Mesenchymal stem cell (in vitro differentiated cells and primary cell): ENCODE measurements at regions not wholly inside any gene's neighbourhood (a gene's known extent, or its start where the extent isn't known, plus 50 kb on each side); places are given as distances from the start of the nearest gene placed in this dataset.

ENCODE experiments used
- DNase-seq: peaks from one replicate; pipeline ENCODE4 v3.0.0-alpha.2; 2013
- H2AFZ ChIP-seq: one replicate; pipeline ENCODE4 v1.6.1; 2013; ENCODE audit warnings: low read depth, mild to moderate bottlenecking, control low read depth, inconsistent platforms, low read length, moderate library complexity
- H2AK5ac ChIP-seq: 2 replicates; pipeline ENCODE4 v1.6.1; 2013; ENCODE audit warnings: low read length, moderate library complexity, mild to moderate bottlenecking, inconsistent platforms; ENCODE audit not compliant: severe bottlenecking
- H2BK120ac ChIP-seq: one replicate; pipeline ENCODE4 v1.6.1; 2013; ENCODE audit warnings: low read depth, mild to moderate bottlenecking, inconsistent platforms, low read length, moderate library complexity
- H2BK12ac ChIP-seq, 2 experiments: one replicate each; pipeline ENCODE4 v1.6.1; 2013; ENCODE audit warnings: inconsistent platforms in 2 of 2, low read length in 2 of 2, mild to moderate bottlenecking in 2 of 2, moderate library complexity in 2 of 2, control low read depth in 1 of 2
- H2BK15ac ChIP-seq: one replicate; pipeline ENCODE4 v1.6.1; 2013; ENCODE audit warnings: mild to moderate bottlenecking, low read depth, inconsistent platforms; ENCODE audit not compliant: poor library complexity, severe bottlenecking
- H2BK5ac ChIP-seq: 2 replicates; pipeline ENCODE4 v1.6.1; 2013; ENCODE audit warnings: low read depth, mild to moderate bottlenecking, low read length, control low read depth, inconsistent platforms; ENCODE audit not compliant: poor library complexity, severe bottlenecking
- H3K14ac ChIP-seq, 2 experiments: one replicate each; pipeline ENCODE4 v1.6.1; 2013; ENCODE audit warnings: inconsistent platforms in 2 of 2, low read length in 2 of 2, control low read depth in 1 of 2, mild to moderate bottlenecking in 1 of 2, moderate library complexity in 1 of 2
- H3K18ac ChIP-seq, 2 experiments: one replicate each; pipeline ENCODE4 v1.6.1; 2013; ENCODE audit warnings: inconsistent platforms in 2 of 2, low read length in 2 of 2, control low read depth in 1 of 2, low read depth in 1 of 2, mild to moderate bottlenecking in 1 of 2
- H3K23ac ChIP-seq, 2 experiments: one replicate each; pipeline ENCODE4 v1.6.1; 2013; ENCODE audit warnings: inconsistent platforms in 2 of 2, low read length in 2 of 2, mild to moderate bottlenecking in 2 of 2, moderate library complexity in 2 of 2, control low read depth in 1 of 2
- H3K27ac ChIP-seq: 2 replicates; pipeline ENCODE4 v1.5.1; 2013; ENCODE audit warnings: mild to moderate bottlenecking, moderate library complexity, low read length, control low read depth, inconsistent platforms; ENCODE audit not compliant: poor library complexity, severe bottlenecking
- H3K27me3 ChIP-seq, 2 experiments: 2 replicates each; pipeline versions ENCODE4 v1.6.1 to v1.7.0; 2013; ENCODE audit warnings: low read length in 2 of 2, mild to moderate bottlenecking in 2 of 2, moderate library complexity in 2 of 2, control low read depth in 1 of 2, inconsistent platforms in 1 of 2; ENCODE audit not compliant: control insufficient read depth in 1 of 2, insufficient read depth in 1 of 2
- H3K36me3 ChIP-seq, 2 experiments: 2 replicates each; pipeline versions ENCODE4 v1.6.1 to v1.7.0; 2013; ENCODE audit warnings: low read length in 2 of 2, control low read depth in 1 of 2, inconsistent platforms in 1 of 2, low read depth in 1 of 2, mild to moderate bottlenecking in 1 of 2; ENCODE audit not compliant: insufficient read depth in 2 of 2, control insufficient read depth in 1 of 2
- H3K4ac ChIP-seq, 2 experiments: one replicate each; pipeline ENCODE4 v1.6.1; 2013; ENCODE audit warnings: inconsistent platforms in 2 of 2, low read length in 2 of 2, mild to moderate bottlenecking in 2 of 2, moderate library complexity in 2 of 2, control low read depth in 1 of 2, low read depth in 1 of 2
- H3K4me1 ChIP-seq: 2 replicates; pipeline ENCODE4 v1.6.1; 2013; ENCODE audit warnings: low read depth, low read length, control low read depth; ENCODE audit not compliant: control insufficient read depth, insufficient read depth
- H3K4me2 ChIP-seq: 2 replicates; pipeline ENCODE4 v1.6.1; 2013; ENCODE audit warnings: low read length, mild to moderate bottlenecking, inconsistent platforms; ENCODE audit not compliant: poor library complexity, severe bottlenecking
- H3K4me3 ChIP-seq, 2 experiments: 2 replicates each; pipeline versions ENCODE4 v1.5.1 to v1.7.0; 2013; ENCODE audit warnings: low read length in 2 of 2, mild to moderate bottlenecking in 2 of 2, control low read depth in 1 of 2, low read depth in 1 of 2; ENCODE audit not compliant: insufficient read depth in 1 of 2
- H3K79me1 ChIP-seq: replicated peaks from 2 replicates; pipeline ENCODE4 v1.6.1; 2013; ENCODE audit warnings: mild to moderate bottlenecking, control low read depth, low read length, inconsistent platforms; ENCODE audit not compliant: poor library complexity, severe bottlenecking
- H3K9ac ChIP-seq: 2 replicates; pipeline ENCODE4 v1.7.0; 2013; ENCODE audit warnings: mild to moderate bottlenecking, low read length, moderate library complexity
- H3K9me3 ChIP-seq: 2 replicates; pipeline ENCODE4 v1.7.0; 2013; ENCODE audit warnings: mild to moderate bottlenecking, low read length; ENCODE audit not compliant: control insufficient read depth
- H4K8ac ChIP-seq: one replicate; pipeline ENCODE4 v1.6.1; 2013; ENCODE audit warnings: inconsistent platforms, mild to moderate bottlenecking, low read length, moderate library complexity
- H4K91ac ChIP-seq: one replicate; pipeline ENCODE4 v1.6.1; 2013; ENCODE audit warnings: mild to moderate bottlenecking, low read length, inconsistent platforms
- WGBS: methylation state at CpG from one replicate; pipeline ENCODE4 v1.1.7; 2013; ENCODE audit warnings: mixed read lengths; 5-methylcytosine and 5-hydroxymethylcytosine counted together

DNA sequence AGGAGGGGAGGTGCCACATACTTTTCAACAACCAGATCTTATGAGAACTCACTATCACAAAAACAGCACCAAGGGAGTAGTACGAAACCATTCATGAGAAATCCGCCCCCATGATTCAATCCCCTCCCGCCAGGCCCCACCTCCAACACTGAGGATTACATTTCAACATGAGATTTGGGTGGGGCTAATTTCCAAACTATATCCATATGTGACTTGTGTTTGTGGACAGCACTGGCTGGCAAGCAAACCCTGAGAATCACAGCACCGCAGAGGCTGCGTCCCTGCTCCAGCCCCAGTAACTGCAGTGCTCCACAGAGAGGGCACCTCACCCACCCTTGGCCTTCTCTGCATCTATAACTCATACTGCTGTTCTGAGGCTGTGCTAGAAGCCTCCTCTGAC lies 211.2 kb upstream of the PODXL start:
- Histone ChIP-seq H2BK15ac (no peak overlapping the region), H3K9ac (no peak overlapping the region), H3K4me2 (no peak overlapping the region), H3K14ac (peak overlapping the region in 1 of 2 experiments; percentile 47), H3K23ac (no peak overlapping the region), H3K79me1 (no peaks in the 10 kb centered on the region), H2BK5ac (no peak overlapping the region), H4K91ac (no peak overlapping the region), H3K4me1 (no peaks in the 10 kb centered on the region), H3K36me3 (no peaks in the 10 kb centered on the region), H2BK12ac (no peak overlapping the region), H3K9me3 (peaks cover 7% of the 10 kb centered on the region), H3K4me3 (peak overlapping the region in 1 of 2 experiments; percentile 51), H2BK120ac (no peak overlapping the region), H2AK5ac (no peak overlapping the region), H4K8ac (no peak overlapping the region), H3K18ac (no peak overlapping the region), H3K27me3 (peaks cover 0 to 8% of the 10 kb centered on the region in 2 experiments), H3K4ac (no peak overlapping the region), H3K27ac (no peak overlapping the region), H2AFZ (no peak overlapping the region)
- no peak for DNase-seq
- 90% methylated on average over 5 of the region's 5 CpGs for WGBS

DNA sequence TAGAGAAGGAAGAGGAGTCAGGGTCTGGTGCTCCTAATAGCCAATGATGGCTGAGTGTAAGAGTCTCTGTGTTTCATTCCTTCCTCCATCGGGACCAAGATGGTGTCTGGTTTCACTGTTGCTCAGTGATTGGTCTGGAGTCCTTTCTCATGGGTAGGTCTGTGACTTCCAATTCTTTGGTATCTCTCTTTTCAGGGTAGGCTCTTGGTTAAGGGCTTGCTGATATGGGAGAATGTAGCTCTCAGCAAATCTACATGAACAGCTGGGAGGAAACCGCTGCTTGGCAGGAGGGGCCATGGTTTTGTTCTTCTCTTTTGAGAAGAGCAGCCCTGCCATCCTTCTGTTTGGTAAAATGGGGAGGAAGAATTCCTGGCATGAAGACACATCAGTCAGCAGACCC lies 209.1 kb upstream of the PODXL start:
- Histone ChIP-seq H4K91ac (no peak overlapping the region), H3K4me2 (no peak overlapping the region), H3K27ac (no peak overlapping the region), H3K14ac (no peak overlapping the region), H3K9ac (no peak overlapping the region), H2AFZ (no peak overlapping the region), H2AK5ac (no peak overlapping the region), H3K4me1 (no peaks in the 10 kb centered on the region), H3K79me1 (no peaks in the 10 kb centered on the region), H4K8ac (no peak overlapping the region), H2BK5ac (no peak overlapping the region), H3K36me3 (no peaks in the 10 kb centered on the region), H3K23ac (no peak overlapping the region), H2BK120ac (no peak overlapping the region), H2BK15ac (no peak overlapping the region), H3K4me3 (no peak overlapping the region), H3K27me3 (peaks cover 0 to 26% of the 10 kb centered on the region in 2 experiments), H3K4ac (no peak overlapping the region), H3K9me3 (peaks cover 7% of the 10 kb centered on the region), H2BK12ac (no peak overlapping the region), H3K18ac (no peak overlapping the region)
- DNase-seq, result no peak
- 52% methylated on average over 2 of the region's 2 CpGs for WGBS

DNA sequence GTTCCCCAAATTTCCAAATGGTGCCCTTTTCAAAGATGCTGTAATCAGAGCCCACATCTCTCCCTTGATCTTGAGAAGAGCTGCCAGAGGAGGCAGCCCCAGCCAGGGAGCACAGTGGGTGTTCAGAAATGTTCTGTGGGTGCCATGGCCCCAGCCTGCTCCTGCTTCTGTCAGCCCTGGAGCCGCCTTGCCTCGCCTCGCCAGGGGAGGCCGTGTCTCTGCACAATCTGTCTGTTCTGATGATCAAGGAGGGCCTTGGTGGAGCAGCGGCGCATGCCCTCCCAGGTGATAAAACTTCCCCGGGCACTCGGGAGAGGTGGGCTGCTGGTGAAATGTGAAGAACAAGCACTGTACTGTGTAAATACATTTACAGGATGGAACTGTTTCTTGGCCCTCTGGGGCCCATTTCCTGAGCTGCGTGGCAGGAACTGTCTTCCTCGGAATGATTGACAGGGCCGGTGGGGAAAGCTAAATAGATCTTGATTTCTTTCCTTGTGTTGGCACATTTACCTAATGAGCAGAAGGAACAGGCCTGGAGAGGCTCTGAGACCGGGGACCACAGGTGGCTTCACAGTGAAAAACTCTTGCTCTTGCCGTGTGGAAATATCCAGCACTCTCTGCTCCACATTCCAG lies 207.8 kb upstream of the PODXL start:
- Histone ChIP-seq H4K8ac (no peak overlapping the region), H2BK120ac (no peak overlapping the region), H3K27me3 (peaks cover 0 to 39% of the 10 kb centered on the region in 2 experiments), H3K9me3 (peaks cover 7% of the 10 kb centered on the region), H2BK5ac (no peak overlapping the region), H2BK15ac (no peak overlapping the region), H3K23ac (no peak overlapping the region), H3K14ac (no peak overlapping the region), H3K4me2 (no peak overlapping the region), H2AK5ac (no peak overlapping the region), H3K4ac (no peak overlapping the region), H3K9ac (no peak overlapping the region), H2AFZ (no peak overlapping the region), H3K4me3 (no peak overlapping the region), H4K91ac (no peak overlapping the region), H3K36me3 (no peaks in the 10 kb centered on the region), H3K18ac (no peak overlapping the region), H3K4me1 (no peaks in the 10 kb centered on the region), H3K27ac (no peak overlapping the region), H2BK12ac (no peak overlapping the region), H3K79me1 (no peaks in the 10 kb centered on the region)
- DNase-seq, result no peak
- 84% methylated on average over 13 of the region's 13 CpGs for whole genome bisulfite sequencing

DNA sequence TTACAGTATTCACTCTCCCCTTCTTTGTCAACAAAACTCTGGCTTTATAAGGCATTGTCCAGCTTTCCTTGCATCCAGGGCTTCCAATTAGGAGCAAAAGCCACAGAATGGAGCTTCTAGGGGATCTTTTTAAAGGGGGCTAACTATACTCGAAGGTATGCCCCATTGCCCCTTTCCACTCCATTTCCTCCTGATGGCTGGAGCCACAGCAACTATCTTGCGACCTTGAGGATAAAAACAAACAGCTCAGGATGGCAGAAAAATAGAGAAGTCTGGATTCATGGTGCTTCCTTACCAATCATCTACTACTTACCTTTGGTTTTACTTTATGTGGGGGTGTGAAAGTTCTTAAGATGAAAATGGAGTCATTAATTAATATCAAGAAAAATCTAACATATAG lies 206.3 kb upstream of the PODXL start:
- peaks cover 0 to 51% of the 10 kb centered on the region in 2 experiments for H3K27me3 ChIP-seq
- no peak overlapping the region for H3K4ac ChIP-seq
- H2BK5ac ChIP-seq, result no peak overlapping the region
- H3K18ac ChIP-seq, result no peak overlapping the region
- no peak overlapping the region for H3K14ac ChIP-seq
- no peak overlapping the region for H2AFZ ChIP-seq
- WGBS, result no CpG with 5 or more reads among the region's 2 CpGs
- peaks cover 7% of the 10 kb centered on the region for H3K9me3 ChIP-seq
- no peak for DNase-seq
- H3K79me1 ChIP-seq, result no peaks in the 10 kb centered on the region
- no peak overlapping the region for H4K8ac ChIP-seq
- no peak overlapping the region for H3K23ac ChIP-seq
- H2BK15ac ChIP-seq, result no peak overlapping the region
- H3K4me1 ChIP-seq, result no peaks in the 10 kb centered on the region
- no peak overlapping the region for H3K27ac ChIP-seq
- H3K4me2 ChIP-seq, result no peak overlapping the region
- H2BK12ac ChIP-seq, result no peak overlapping the region
- H2BK120ac ChIP-seq, result no peak overlapping the region
- no peak overlapping the region for H3K4me3 ChIP-seq
- no peak overlapping the region for H3K9ac ChIP-seq
- no peaks in the 10 kb centered on the region for H3K36me3 ChIP-seq
- H2AK5ac ChIP-seq, result no peak overlapping the region
- no peak overlapping the region for H4K91ac ChIP-seq
